ENCODE measurements at regions not wholly inside any gene's neighbourhood (a gene's known extent, or its start where the extent isn't known, plus 50 kb on each side); places are given as distances from the start of the nearest gene placed in this dataset.
"Not testable (repeated sequence)": the region's sequence is repeated elsewhere in the genome, so short reads cannot be mapped to it uniquely, and the experiment has no call there.

- DNase-seq (ENCODE audit: low read depth, low spot score): no peak
These were observed 154.5 kb upstream of the CLEC14A start for GRCh38 chr14:38410442-38410841.

- no peak for DNase-seq (ENCODE audit: low read depth, low spot score)
These were observed 153.3 kb upstream of the CLEC14A start for GRCh38 chr14:38409071-38409705.

DNA sequence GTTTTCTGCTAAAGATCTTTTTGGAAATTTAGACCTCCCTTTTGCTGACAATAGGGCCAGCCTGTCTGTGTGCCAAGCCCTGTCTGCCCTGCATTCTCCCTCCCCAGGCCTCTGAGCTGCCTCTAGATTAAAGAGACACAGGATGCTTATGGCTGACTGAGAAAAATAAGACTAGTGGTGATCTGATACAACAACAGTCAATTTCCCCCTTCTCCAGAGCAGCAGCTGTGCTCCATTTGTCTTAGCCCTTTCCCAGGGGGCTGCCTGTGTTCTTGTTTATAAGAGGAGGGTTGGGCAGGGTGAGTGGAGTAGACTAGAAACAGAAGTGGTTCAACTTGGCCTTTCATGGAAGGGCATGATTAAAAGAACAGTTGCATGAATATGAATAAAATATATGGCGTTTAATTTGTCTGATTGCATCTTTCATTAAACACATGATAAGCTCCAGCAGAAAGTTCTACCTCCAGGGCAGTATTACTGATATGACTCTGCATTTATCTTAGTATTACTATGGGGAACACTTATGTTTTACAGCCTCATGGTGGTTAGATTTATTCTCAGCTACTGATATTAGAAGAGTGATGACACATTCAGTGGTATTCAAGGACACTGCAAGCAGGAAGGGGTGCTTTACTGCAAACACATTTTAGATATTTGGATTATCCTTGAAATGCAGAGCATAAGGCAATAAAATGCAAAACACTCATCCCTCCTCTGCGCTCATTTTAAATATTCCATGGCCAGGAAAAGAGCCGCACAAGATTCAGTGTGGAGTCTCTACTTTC is 150.2 kb upstream of the CLEC14A start:
- no peak for DNase-seq (ENCODE audit: low read depth, low spot score)

DNA sequence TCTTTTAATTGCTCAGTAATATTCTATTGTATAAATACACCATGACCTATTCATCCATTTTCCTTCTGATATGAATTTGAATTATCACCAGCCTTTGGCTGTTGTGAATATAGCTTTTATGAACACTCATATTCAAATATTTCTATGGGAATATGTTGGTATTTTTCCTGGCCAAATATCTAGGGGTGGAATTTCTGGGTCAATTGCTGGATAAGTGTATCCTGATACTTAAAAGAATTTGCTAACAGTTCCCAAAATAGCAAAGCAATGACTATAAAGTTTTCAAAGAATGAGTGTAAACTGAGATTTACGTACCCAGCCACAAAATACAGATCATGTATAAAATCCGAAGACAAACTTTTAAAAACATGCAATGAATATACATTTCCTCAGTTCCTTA is 148.7 kb upstream of the CLEC14A start:
- no peak for DNase-seq (ENCODE audit: low read depth, low spot score)

DNA sequence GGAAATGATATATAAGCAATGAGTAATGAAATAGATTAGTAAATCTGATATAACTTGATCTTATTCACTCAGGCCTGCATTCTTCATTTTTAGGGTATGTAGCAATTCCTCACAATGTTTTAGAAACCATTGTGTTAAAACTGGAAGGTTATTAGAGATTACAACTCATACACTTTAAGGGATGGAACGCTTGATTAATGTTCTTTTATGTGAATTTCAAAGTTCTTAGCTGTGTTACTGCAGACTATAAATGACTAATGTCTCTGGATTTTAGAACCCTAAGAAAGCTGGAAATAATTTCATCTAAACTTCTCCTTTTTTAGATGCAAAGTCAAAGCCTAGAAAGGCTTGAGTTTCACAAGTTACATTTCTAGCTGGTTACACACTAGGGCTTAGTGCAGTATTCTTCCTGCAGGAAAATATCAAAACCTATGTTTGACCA is 148.2 kb upstream of the CLEC14A start:
- no peak for DNase-seq (ENCODE audit: low read depth, low spot score)

DNA sequence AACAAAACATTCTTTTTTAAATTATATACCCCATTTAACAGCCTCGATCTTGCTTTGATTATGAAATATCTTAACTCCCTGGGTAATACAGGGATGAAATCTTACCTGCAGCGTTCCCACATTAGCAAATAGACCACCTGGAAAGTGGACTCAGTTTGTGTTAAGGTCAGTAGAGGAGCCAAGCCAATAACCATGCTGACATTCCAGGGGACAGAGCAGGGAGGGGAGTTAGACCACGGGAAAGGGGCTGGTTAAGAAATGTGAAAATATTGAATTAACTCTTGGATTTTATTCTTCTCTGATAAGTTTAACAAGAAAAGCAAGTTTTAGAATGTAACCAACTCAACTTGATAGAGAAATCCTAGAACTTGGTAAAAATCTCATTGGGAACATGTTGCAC is 144.9 kb upstream of the CLEC14A start:
- DNase-seq (ENCODE audit: low read depth, low spot score): no peak

GRCh38 chr14:38399652-38400051 is 143.8 kb upstream of the CLEC14A start:
- DNase-seq (ENCODE audit: low read depth, low spot score): no peak

DNA sequence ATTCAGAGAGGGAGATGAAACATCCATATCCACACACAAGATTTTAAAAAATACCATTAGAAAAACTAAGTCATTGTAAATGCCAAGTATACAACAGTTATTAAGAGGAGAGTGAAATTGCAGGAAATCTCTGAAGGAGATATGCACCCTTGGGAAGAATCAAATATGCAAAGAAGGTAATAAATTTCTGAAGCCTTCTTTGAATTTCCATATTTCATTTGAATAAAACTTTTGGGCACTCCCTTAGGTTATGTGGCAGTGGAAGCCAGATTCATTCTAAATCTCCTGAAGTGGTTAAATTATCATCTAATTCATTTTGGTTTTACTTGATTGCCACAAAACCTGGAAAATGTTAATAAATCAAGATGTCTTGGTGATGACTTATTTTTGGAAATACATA is 138.9 kb upstream of the CLEC14A start:
- DNase-seq (ENCODE audit: low read depth, low spot score): no peak

DNA sequence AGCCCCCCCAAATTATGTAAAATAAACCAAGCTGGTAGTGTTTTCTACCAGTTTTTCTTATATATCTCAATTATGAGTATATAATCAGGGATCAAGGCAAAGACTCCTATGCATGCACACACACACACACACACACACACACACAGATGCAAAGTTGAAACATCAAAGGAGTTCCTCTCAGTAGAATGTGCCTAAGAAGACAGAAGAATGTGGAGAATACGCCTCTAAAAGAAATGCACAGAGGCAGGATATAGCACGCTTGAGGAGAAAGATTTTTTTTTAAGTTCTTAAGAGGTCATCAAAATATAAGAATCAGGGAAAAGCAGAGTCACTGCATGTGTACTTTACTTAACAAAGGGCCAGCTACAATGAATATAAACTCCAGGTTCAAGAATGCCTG is 138.2 kb upstream of the CLEC14A start:
- no peak for DNase-seq (ENCODE audit: low read depth, low spot score)

DNA sequence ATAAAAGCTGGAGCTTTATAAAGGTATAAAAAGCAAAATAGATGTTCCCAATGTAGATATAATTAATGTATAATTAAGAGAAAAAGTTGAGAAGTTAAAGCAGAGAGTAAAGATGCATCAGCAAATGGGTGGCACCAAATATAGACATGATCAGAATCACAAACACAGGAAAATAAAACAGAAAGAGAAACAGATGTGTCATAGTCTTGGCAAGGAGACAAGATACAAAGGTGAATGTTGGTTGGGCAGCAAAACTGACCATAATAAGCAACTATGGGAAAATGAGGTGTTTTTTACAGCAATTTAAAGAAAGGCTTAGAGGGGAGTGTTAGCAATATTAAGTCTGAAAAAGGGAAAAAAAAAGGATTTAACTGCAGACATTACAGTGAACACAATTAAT is 135.4 kb upstream of the CLEC14A start:
- no peak for DNase-seq (ENCODE audit: low read depth, low spot score)

GRCh38 chr14:38389681-38390080 is 133.8 kb upstream of the CLEC14A start:
- DNase-seq (ENCODE audit: low read depth, low spot score): no peak

DNA sequence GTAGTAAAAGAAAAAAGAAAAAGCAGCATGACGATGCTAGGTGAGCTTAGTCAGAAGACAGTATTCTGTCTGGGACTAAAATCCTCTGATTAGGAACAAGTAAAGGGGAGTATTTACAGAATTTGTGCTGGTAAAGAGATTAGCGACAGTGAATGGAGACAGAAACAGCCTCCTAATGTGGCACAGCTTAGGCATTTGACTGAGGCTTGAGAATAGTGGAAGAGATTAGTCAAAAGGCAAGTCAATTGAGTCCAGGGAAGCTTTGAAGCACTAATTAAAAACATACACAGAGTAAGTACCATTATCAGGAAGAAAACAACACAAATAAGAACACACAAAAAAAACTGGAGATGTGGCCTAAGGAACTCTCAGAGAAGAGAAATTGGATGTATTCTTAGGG is 131.9 kb upstream of the CLEC14A start:
- DNase-seq (ENCODE audit: low read depth, low spot score): no peak

GRCh38 chr14:38385836-38386235 is 129.9 kb upstream of the CLEC14A start:
- no peak for DNase-seq (ENCODE audit: low read depth, low spot score)

- DNase-seq (ENCODE audit: low read depth, low spot score): no peak
These were observed 129.4 kb upstream of the CLEC14A start for GRCh38 chr14:38385343-38385742.

GRCh38 chr14:38384741-38385140 is 128.8 kb upstream of the CLEC14A start:
- DNase-seq (ENCODE audit: low read depth, low spot score): no peak

- DNase-seq (ENCODE audit: low read depth, low spot score): no peak
These were observed 112.0 kb upstream of the CLEC14A start for GRCh38 chr14:38367922-38368321.

DNA sequence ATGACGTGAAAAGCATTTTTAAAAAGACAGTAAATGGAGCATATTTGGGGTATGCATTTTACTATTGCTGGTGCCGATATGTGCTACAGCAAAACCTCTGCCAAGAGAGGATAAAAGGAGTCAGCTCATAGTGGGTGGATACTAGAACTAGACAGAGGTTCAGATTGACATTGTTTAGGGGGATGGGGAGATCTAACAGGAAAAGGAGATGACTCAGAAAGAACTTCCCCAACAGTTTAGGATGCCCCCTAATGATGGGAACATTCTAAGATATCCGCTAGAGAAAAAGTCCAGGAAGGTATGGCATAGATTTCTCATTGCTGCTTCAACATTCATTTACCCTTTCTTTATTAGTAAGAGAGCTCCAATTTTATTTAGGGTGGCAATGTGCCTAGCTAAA is 110.5 kb upstream of the CLEC14A start:
- no peak for DNase-seq (ENCODE audit: low read depth, low spot score)

- no peak for DNase-seq (ENCODE audit: low read depth, low spot score)
These were observed 107.3 kb upstream of the CLEC14A start for GRCh38 chr14:38363217-38363616.

GRCh38 chr14:38357557-38357956 is 101.7 kb upstream of the CLEC14A start:
- DNase-seq (ENCODE audit: low read depth, low spot score): no peak

DNA sequence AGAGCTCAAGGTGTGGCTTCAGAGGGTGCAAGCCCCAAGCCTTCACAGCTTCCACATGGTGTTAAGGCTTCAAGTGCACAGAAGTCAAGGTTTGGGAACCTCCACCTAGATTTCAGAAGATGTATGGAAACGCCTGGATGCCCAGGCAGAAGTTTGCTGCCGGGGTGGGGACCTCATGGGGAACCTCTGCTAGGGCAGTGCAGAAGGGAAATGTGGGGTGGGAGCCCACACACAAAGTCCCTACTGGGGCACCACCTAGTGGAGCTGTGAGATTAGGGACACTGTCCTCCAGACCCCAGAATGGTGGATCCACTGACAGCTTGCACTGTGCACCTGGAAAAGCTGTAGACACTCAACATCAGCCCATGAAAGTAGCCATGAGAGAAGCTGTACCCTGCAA is 99.6 kb upstream of the CLEC14A start:
- not testable (repeated sequence) for DNase-seq (ENCODE audit: low read depth, low spot score)

DNA sequence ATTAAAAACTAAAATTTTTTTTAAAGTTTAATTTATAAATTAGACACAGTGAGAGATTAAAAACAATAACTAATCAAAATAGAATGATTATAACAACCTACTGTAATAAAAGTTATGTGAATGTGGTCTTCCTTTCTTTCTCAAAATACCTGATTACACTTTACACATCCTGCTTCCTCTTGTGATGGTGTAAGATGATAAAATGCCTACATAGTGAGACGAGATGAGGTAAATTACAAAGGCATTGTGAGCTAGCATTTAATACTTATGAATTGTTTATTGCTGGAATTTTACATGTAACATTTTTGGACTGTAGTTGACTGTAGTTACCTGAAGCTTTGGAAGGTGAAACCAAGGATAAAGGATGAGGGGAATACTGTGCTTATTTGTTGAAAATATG is 94.2 kb upstream of the CLEC14A start:
- DNase-seq (ENCODE audit: low read depth, low spot score): no peak

DNA sequence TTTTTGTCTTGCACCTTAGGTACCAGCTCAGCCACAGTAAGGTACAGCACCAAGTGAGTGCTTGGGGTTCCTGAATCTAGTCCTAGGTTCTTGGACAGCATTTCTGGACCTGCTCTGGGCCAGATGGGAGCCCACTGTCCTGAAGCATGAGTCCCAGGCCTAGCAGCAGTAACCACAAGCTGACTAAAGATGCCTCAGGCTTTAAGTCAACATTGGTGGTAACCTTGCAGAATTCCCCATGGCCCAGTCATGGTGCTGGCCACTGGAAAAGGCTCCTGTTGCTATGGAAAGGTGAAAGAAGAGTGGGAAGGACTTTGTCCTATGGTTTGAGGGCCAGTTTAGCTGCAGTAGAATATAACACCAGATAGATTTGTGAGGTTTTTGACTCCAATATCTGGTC is 86.9 kb upstream of the CLEC14A start:
- DNase-seq (ENCODE audit: low read depth, low spot score): no peak

GRCh38 chr14:38339696-38340095 is 83.8 kb upstream of the CLEC14A start:
- DNase-seq (ENCODE audit: low read depth, low spot score): no peak
